HL-60 (cell line): ENCODE measurements at regions not wholly inside any gene's neighbourhood (a gene's known extent, or its start where the extent isn't known, plus 50 kb on each side); places are given as distances from the start of the nearest gene placed in this dataset.

Source experiments
- CTCF ChIP-seq: IDR thresholded peaks from one replicate; pipeline ENCODE4 v1.5.1; 2011; ENCODE audit warnings: low read length, control low read depth, inconsistent platforms; ENCODE audit not compliant: insufficient read depth
- GABPA ChIP-seq: IDR thresholded peaks from 2 replicates; pipeline ENCODE4 v1.6.1; 2012; ENCODE audit warnings: low read depth
- POLR2AphosphoS5 ChIP-seq: IDR thresholded peaks from 2 replicates; pipeline ENCODE4 v1.6.1; 2012; ENCODE audit warnings: low read depth
- SPI1 ChIP-seq: IDR thresholded peaks from 2 replicates; pipeline ENCODE4 v1.6.1; 2012; ENCODE audit warnings: low read depth, mild to moderate bottlenecking, borderline replicate concordance

- no peak for TF ChIP-seq CTCF
- TF ChIP-seq GABPA: no peak
- TF ChIP-seq SPI1: peak; percentile 44; the same call in 1 of the 2 replicates
- TF ChIP-seq POLR2AphosphoS5: no peak
Measured at GRCh38 chr20:36097337-36098151, 57.0 kb upstream of the EPB41L1 start.
